ENCODE measurements at regions not wholly inside any gene's neighbourhood (a gene's known extent, or its start where the extent isn't known, plus 50 kb on each side); places are given as distances from the start of the nearest gene placed in this dataset.

DNA sequence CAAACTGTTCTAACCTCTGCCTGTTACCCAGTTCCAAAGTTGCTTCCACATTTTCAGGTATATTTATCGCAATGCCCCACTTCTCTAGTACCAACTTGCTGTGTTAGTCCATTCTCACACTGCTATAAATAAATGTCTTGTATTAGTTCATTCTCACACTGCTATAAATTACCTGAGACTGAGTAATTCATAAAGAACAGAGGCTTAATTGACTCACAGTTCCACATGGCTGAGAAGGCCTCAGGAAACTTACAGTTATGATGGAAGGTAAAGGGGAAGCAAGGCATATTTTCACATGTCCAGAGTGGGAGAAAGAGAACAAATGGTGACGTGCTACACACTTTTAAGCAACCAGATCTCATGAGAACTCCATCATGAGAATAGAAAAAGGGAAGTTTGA lies 130.4 kb upstream of the C11orf87 start:
- no peak for DNase-seq

DNA sequence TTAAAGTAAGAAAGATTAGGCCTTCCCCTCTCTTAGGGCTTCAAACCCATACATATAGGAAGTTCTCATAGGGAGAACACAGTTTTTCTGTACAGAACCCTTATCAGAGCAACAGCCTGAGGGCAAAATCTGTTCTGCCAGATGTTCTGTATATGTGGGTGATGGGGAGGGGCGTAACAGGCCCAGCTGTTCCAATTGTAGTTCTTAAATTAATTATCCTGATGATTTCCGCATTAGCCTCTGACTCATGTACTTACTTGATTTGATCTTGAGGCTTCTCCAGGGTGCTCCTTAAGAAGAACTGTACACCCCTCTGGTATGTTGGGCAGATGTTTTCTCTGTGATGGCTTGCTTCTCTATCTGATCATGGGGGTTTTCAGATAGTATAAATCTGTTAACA lies 123.1 kb upstream of the C11orf87 start:
- no peak for DNase-seq

DNA sequence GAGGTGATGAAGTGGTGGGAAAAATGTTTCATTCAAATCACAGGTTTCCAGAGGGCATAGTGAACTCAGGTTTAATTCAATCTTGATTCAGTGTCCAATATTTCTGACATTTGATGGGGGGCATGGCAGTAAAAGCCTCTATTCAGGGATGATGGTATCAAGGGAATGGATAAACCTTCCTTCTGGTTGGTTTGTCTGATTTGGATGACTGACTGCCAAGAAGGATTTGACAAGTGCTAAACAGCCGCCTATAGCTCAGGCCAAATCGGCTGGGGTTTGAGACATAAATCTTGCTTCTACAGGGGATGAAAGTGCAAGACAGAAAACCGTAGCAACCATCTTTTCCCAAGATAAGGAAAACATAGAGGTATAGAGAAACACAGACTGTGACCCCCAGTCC lies 121.8 kb upstream of the C11orf87 start:
- peak; percentile 69 to 86 for DNase-seq

DNA sequence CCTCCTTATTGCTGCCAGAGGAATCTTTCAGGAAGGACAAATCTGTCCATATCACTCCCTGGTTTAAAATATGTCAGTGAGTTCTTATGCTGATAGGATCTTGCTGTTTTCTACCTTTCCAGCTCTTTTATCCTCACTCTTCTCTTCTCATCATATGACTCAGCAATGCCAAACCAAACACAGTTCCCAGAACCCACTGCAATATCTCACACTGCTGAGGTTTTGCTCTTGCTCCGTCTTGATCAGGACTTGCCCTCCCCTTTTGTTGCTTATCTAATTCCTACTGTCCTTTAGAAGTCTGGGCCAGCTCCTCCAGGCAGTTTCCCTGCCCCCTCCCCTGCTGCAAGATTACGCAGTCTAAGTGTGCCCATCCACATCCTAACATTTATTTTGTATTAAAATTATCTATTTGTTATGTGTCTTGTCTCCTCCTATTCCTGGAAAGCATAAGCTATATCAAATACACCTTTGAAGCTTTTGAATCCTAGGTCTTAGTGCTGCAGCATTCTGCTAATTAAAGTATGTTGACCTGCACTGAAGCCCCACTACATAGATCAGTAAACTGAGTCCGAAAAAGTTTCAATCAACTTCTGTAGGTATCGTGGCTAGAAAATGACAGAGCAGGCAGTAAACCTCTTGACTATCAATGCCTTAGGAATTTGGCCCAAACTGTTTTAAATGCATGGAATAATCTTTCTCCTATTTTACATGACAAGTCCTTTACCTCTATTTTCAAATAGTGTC lies 119.2 kb upstream of the C11orf87 start:
- no peak for DNase-seq

DNA sequence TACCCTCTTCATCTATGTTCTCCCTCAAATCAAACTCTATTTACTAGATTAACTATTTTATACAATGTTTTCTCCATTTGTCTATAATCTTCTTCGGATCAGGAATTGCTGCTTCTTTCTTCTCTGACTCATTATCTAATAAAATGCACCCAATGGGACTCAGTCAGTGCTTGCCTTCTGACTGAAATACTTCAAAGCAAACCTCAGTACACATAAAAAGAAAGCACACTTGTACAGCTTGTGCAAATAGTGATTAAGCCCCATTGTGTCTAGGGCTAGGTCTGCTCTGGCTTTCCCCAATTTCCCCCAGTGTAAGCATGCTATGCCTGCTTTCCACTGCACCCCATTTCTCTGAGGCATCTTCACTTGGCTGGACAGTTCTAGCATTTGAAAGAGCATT lies 118.6 kb upstream of the C11orf87 start:
- DNase-seq: no peak

DNA sequence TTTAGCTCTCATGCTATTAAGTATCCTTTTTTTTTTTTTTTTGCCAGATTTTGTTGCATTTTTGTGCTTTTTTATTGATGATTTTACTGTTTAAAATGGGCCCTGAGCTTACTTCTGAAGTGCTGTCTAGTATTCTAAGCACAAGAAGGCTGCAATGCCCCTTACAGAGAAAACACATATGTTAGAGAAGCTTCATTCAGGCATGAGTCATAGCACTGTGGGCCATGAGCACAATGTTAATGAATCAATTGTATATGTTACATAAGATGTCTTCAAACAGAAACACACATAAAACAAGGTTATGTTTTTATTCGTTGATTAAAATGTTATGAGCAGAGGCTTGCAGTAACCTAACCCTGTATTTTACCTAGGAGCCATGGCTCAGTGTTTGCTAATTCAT lies 117.8 kb upstream of the C11orf87 start:
- DNase-seq: peak in 1 of 2 experiments; percentile 25

DNA sequence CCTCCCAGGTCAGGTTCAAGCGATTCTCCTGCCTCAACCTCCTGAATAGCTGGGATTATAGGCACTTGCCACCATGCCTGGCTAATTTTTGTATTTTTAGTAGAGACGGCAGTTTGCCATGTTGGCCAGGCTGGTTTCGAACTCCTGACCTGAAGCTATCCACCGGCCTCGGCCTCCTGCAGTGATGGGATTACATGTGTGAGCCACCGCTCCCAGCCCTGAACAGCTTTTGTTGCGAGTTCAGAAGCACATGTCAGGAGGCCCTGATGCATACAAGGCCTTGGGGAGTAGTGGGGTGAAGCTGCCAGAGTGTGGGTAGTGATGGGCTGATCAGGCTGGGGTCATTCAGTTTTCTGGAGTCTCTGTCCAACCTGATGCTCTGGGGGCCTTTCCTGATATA lies 117.0 kb upstream of the C11orf87 start:
- no peak for DNase-seq

DNA sequence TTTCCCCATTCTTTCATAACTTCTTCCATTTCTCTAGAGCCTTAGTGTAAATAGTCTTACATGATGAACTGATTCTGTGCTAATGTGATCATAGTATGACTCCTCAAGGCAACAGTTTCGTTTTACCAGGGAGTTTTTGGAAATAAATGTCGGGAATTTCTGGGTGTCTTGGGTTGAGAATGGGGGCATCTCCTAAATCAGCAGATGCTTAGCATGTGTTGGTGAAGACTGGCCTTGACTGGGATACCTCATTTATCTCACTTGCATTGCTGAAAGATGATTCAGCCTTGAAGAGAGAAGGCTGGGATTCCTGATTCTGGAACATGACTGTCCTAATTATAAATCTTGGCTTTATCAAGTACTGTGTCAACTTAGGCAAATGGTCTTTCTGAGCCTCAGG lies 115.7 kb upstream of the C11orf87 start:
- no peak for DNase-seq

DNA sequence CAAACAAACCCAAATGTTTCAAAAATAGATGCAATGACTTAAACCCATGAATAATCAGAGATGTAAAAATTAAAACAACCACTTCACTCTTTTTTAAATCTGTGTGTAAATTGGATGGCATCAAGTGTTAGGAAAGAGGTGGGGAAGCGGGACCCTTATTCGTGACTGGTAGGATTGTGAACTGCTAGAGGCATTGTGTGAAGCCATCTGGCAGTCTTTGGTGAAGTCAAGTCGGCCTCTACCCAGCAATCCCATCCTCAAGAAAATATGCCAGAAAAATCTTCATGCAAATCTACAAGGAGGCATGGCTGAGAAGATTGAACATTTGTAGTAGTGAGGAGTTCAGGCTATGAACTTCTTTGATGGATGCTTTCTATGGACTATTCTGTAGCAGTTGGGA lies 114.6 kb upstream of the C11orf87 start:
- DNase-seq: no peak

DNA sequence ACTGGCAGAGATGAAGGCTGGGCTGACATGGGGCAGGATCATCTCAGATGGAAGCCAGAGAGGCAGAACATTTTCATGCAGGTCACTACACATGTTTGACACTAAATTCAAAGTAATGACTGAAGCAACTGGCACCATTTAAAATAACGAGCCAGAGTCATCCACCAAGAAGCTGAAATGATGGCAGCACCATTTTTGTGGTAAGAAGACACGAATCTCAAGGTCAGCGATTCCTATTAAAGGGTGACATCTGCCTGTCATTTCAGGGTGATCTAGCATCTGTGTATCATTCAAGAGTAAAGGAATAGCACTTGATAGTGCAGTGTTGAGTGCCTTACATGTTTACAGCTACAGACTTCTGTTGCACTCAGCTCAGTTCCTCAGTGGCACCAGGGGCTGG lies 113.4 kb upstream of the C11orf87 start:
- DNase-seq: no peak

DNA sequence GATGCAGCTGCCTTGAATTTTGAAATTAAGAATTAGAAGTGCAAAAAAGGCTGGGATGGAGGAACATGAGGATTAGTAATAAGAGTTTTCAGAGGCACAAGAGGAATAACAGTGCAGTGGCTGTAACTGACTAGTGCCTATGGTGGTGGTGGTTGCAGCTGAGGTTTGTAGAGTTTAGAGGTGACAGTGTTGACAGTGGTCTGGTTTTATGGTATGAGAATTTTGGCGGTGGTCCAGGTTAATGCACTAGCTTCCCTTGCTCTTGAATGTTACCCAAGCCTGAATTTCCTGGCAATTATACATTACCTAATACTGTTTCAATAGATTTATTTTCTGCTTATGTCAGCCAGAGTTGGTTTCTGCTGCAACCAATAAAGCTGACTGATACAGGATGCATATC lies 112.8 kb upstream of the C11orf87 start:
- peak in 1 of 2 experiments; percentile 36 for DNase-seq

DNA sequence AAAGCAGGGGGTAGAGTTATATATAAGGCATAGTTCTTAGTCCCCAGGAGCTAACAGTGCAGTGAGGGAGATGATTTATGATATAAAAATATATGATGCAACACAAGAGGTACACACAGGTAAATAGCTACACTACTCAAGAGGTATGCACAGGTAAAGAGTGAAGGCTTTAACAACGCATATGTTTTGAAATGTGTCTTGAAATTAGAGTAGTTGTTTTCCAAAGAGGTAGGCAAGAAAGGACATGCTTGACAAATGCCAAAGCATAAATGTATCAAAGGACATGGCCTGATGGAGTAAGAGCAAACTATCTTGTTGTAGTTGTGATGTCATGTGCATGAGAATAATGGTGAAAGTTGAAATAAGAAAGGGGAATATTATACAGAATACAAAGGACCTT lies 104.3 kb upstream of the C11orf87 start:
- DNase-seq: no peak

DNA sequence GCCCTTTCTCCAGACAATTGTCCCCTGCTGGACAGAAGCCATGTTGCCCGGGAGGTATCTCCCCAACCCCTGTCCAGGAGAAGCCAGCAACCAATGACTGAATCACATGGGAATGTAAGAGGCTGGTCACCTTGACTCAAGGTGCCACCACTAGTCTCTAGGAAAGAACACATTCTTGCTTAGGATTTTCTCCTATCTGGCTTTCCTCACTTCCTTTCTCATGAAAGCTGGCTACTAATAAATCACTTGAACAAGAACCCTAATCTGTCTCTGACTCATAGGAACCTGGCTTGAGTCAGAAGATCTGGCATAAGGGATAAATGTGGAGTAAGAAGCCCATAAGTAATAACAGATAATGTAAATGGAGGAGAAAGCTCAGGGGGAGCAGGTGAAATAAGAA lies 101.4 kb upstream of the C11orf87 start:
- peak in 1 of 2 experiments; percentile 26 for DNase-seq

DNA sequence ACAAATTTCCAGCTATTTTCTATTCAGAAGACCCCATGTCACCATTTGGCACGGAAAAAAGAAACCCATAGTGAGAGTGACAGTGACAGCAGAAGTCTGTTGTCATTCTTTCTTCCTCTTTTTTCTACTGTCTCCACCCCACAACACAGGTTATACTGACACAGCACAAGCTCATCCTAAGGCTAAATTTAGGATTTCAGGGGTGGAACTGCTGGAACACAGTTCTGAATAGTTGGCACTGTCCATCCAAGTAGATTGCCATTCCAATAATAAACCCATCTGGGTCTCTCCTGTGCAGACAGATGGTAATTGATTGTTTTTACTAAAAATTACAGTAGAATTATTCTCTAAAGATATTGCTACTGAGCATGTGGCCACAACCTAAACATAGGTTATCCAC lies 95.2 kb upstream of the C11orf87 start:
- DNase-seq: peak in 1 of 2 experiments; percentile 54

DNA sequence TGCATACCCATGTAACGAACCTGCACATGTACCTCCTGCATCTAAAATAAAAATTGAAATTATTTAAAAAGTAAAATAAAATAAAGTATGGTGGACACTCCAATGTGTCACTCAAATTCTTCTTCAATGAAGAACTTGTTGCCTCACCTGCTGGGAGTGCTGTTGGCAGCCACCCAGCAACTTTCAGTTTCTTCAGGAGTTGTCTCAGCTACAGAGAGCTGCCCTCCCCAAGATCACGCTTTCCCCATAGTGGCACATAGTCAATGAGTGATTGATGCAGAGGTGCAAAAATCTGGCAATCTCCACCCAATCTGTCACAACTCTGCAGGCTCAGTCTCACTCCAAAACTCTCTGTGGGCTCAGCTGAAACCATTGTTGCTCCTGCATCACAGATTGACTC lies 92.3 kb upstream of the C11orf87 start:
- no peak for DNase-seq

DNA sequence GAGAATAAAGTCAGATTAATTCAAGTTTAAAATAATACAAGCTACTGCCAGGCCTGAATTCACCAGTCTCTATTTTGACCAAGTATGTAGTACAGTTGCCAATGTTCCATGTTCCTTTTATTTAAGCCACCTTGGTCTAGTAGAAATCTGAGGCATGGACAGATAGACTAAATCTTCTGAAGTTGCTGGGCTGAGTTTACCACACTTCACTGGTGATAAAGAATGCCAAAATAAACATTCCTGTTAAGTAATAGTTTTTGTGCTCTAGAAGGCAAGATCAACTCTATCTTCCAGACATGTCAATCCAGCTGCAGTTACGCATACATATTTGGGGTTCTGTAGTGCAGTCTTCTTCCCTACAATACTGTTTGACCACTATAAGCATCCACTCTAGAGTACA lies 83.9 kb upstream of the C11orf87 start:
- no peak for DNase-seq

DNA sequence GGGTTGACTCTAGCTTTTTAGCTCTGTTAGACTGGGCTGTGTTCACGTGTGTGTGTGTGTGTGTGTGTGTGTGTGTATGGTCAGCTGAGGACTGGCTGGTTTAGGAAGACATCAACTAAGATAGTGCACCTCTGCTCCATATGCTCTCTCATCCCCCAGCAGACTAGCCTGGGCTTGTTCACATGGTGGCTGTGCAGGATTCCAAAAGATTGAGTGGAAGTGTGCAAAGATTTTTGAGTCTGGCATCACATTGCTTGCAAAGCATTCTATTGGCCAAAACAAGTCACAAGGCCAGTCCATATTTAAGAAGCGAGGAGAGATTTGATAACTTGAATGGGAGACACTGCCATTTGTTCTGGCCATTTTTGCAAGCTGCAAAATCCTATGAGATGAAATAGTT lies 79.7 kb upstream of the C11orf87 start:
- DNase-seq: no peak

DNA sequence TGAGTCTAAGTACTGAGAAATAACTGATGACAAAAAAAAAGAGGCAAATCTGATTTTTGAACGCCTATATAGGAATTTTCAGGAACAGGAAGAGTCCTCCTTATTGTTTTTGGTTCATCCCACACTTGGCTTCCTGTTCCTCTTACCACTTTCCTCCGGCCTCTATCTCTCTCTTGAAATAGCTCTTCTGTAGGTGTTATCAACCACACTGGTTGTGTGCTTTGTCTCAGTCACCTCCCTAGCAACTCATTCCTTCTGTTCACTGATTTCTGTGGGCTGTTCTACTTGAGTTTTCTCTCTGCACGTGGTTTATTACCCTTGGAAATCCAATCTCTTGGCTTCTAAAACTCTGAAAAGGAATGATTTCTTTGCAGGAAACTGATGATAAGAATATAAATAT lies 78.7 kb upstream of the C11orf87 start:
- DNase-seq: no peak

DNA sequence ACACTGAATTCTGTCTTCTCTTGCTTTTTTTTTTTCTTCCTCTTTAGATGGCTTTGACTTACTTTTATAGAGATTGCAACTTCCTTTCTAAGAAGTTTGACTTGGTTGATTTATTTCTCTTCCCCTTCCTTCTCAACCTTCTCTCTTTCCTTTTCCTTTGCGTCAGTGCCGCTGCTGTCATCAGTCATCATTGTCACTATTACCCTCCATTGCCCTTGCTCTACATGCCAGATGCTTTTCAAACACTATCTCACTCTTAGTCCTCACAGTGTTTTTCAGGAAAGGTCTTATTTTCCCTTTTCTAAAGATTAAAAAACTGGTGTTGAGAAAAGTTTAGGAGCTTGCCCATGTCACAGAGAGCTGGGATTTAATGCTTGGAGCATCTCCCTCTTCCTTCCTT lies 74.7 kb upstream of the C11orf87 start:
- no peak for DNase-seq

DNA sequence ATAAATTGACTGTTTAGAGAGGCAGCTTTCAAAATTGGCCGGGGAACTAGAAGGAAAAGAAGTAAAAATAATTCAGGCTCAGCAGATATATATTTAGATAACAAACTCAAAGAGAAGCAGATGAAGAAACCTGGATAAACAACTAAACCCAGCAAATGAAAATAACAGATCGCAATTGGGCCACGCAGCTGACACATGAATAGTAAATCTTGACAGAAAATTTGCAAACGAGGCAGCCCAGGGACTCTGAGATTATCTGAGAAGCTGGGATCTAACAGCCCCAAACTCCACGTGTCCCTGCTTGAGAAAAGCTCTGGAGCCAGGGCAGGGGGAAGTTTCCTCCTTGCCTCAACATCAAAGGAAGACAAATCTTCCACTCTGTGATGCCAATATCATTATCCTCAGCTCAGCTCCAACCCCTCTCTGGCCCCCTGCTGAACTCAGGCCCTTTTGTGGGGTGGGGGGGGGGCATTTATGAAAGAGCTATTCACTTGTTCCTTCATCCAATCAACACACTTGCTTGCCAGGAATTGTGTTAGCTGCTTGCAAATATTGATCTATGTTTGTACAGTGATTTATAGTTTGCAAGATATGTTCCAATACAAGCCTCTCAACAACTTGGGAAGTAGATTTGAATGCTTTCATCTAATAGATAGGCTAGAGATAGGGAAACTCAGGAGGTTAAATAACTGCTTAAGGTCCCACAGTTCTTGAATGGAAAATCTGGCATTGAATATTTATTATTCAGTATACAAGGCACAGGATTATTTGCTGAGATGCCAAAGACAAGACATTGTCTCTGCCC lies 72.5 kb upstream of the C11orf87 start:
- DNase-seq: no peak

DNA sequence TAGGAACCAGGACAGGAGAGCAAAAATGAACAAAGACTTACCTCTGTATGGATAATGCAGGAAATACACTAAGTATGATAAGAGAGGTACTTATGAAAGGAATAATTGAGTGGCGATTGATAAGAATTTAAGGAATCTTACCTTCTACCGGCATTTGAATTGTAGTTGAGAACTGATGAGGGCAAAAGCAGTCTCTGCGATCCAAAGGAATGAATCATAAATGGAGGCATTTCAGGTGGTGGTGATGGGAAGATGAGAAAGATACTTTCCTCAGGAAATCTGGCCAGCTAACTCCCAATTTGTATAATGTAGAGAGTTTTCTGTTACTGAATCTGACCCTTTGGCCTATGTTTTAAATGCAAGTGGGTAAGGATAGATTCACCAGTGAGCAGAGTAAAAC lies 71.9 kb upstream of the C11orf87 start:
- no peak for DNase-seq

DNA sequence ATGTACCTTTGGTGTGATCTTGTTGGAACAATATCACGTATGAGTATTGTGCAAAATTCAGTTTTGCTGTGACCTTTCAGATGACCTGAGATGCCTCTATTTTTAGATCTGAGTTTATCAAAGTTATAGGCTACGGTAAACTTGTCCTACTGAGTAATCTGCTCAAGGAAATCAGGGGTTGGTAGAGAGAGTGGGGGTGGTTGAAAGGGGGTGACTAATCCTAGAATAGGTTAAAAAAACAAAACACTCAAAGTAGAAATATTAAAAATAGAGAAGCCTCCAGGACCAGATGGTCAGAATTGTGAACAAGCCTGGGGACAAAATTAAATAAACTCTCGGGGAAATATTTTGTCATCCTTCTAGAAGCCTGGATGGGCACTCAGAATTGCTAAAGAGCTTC lies 59.9 kb upstream of the C11orf87 start:
- no peak for DNase-seq

DNA sequence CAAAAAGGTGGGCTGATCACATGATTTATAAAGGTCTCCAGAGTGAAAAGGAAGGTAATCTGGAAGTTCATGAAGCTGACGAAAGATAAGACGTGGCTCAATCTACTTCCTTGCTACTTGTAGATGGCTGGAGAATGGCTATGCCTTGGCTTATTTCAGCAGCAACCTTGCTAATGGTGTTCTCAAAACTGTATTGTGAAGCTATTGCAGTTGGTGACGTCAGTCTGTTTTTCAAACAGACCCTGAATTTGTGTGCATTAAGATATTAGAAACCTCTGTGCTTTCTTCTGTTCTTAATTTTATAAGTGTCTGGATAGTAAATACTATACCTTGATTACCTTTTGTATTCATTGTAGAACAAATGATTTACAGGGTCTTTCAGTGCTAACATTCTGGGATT lies 58.3 kb upstream of the C11orf87 start:
- DNase-seq: no peak

DNA sequence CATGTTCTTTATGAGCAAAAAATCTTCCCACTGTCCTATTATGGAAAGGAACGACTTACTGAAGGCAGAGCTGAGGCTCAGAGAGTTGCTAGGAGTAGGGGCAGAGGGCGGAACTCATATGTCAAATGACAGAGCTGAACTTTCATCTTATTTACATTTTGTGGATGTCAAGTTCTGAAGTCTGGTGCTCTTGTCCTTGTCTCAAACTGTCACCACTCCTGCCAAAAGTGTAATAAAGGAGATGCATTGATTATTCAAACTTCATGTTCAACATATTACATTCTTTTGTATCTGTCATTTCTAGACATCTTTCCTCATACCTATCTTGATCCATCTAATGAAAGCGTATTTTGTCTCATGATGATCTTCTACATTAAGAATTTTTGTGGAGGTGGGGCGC lies 57.1 kb upstream of the C11orf87 start:
- DNase-seq: no peak
